T-helper 2 cell treated with Interferon-gamma antibody and Interleukin-4, amounts not matched to agents 100 ng/mL and 5 ng/mL, for 36 hours (primary cell): ENCODE measurements at regions not wholly inside any gene's neighbourhood (a gene's known extent, or its start where the extent isn't known, plus 50 kb on each side); places are given as distances from the start of the nearest gene placed in this dataset.

Source experiments
- intact Hi-C: fragments of 100-400 bp; cut with micrococcal nuclease; formaldehyde crosslinking; loops from one replicate; pipeline ENCODE4 v1.15.1; 2023

GRCh38 chr4:155616117-155616516 is 50.5 kb upstream of the GUCY1A1 start:
- intact Hi-C loops, result no loop called here

- intact Hi-C loops, result no loop called here
Measured at GRCh38 chr4:155615081-155615887, 51.4 kb upstream of the GUCY1A1 start.

GRCh38 chr4:155614111-155614762 is 52.4 kb upstream of the GUCY1A1 start:
- intact Hi-C loops, result no loop called here

- intact Hi-C loops, result no loop called here
Measured at GRCh38 chr4:155612074-155612473, 54.6 kb upstream of the GUCY1A1 start.

GRCh38 chr4:155611501-155611900 is 55.1 kb upstream of the GUCY1A1 start:
- intact Hi-C loops, result no loop called here

- intact Hi-C loops, result no loop called here
Measured at GRCh38 chr4:155610143-155610542, 56.5 kb upstream of the GUCY1A1 start.

- intact Hi-C loops, result no loop called here
Measured at GRCh38 chr4:155609455-155610059, 57.1 kb upstream of the GUCY1A1 start.

- intact Hi-C loops, result no loop called here
Measured at GRCh38 chr4:155608225-155608885, 58.3 kb upstream of the GUCY1A1 start.

- intact Hi-C loops, result no loop called here
Measured at GRCh38 chr4:155607481-155607880, 59.2 kb upstream of the GUCY1A1 start.

GRCh38 chr4:155604718-155605626 is 61.7 kb upstream of the GUCY1A1 start:
- intact Hi-C loops, result no loop called here

- intact Hi-C loops, result no loop called here
Measured at GRCh38 chr4:155603360-155603891, 63.2 kb upstream of the GUCY1A1 start.

- intact Hi-C loops, result no loop called here
Measured at GRCh38 chr4:155602351-155603140, 64.1 kb upstream of the GUCY1A1 start.

GRCh38 chr4:155600244-155600643 is 66.4 kb upstream of the GUCY1A1 start:
- intact Hi-C loops, result no loop called here

- intact Hi-C loops, result no loop called here
Measured at GRCh38 chr4:155599596-155599995, 67.1 kb upstream of the GUCY1A1 start.

GRCh38 chr4:155599085-155599484 is 67.6 kb upstream of the GUCY1A1 start:
- intact Hi-C loops, result no loop called here

GRCh38 chr4:155597933-155598451 is 68.7 kb upstream of the GUCY1A1 start:
- intact Hi-C loops, result no loop called here

- intact Hi-C loops, result no loop called here
Measured at GRCh38 chr4:155597281-155597680, 69.4 kb upstream of the GUCY1A1 start.

GRCh38 chr4:155593793-155594192 is 72.9 kb upstream of the GUCY1A1 start:
- intact Hi-C loops, result no loop called here

GRCh38 chr4:155592938-155593297 is 73.7 kb upstream of the GUCY1A1 start:
- intact Hi-C loops, result no loop called here
